ENCODE measurements at regions not wholly inside any gene's neighbourhood (a gene's known extent, or its start where the extent isn't known, plus 50 kb on each side); places are given as distances from the start of the nearest gene placed in this dataset.
"Not testable (repeated sequence)": the region's sequence is repeated elsewhere in the genome, so short reads cannot be mapped to it uniquely, and the experiment has no call there.

DNA sequence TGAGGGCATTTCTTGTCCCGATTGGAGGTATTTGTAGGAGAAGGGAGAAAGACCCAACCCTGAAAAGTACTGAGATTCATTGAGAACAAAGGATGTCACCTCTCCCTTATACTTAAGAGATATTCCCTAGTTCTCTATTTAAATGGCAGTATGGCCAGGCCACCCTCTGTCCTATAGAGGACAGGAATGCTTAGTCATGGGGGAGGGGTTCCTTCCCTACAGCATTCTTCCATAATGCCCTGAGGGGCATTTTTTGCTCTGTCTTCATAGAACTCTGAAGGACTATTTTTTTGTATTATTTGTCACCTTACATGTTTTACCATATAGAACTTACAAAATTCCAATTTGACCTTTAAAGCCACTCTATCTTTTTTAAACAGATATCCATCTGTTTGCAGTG is 176.3 kb downstream of the TMEM161B start:
- Histone ChIP-seq H3K4me1 (ENCODE audit: control insufficient read depth, insufficient read depth, low read length) (no peaks in the 10 kb centered on the region), H3K9me3 (ENCODE audit: control insufficient read depth, low read depth, low read length) (no peaks in the 10 kb centered on the region), H3K27ac (ENCODE audit: low read length) (no peak overlapping the region), H3K36me3 (ENCODE audit: control insufficient read depth, insufficient read depth, low read length) (no peaks in the 10 kb centered on the region), H3K27me3 (ENCODE audit: control insufficient read depth, insufficient read depth, low read length) (no peaks in the 10 kb centered on the region), H3K4me3 (ENCODE audit: low read length) (no peak overlapping the region)
- WGBS (ENCODE audit: insufficient coverage, low lambda C conversion rate) = no CpG with 5 or more reads among the region's 1 CpG
- DNase-seq = no peak

DNA sequence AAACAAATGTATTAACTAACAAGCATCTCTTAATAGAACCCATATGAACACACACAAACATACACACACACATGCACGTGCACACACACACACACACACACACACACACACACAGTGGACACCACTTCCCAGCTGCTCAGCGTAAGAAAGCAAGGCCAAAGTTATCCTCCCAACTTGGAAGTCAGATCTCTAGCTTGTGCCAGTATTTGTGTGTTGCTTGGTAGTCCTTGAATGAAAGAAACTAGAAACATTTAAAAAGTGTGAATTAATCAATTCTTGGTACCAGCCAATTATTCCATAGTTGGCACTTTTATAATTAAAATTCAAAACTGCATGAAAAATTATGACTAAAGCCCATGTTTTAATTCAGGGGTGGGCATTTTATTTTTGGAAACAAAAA is 178.1 kb downstream of the TMEM161B start:
- no CpG with 5 or more reads among the region's 2 CpGs for WGBS (ENCODE audit: insufficient coverage, low lambda C conversion rate)
- Histone ChIP-seq H3K9me3 (ENCODE audit: control insufficient read depth, low read depth, low read length) (no peaks in the 10 kb centered on the region), H3K36me3 (ENCODE audit: control insufficient read depth, insufficient read depth, low read length) (no peaks in the 10 kb centered on the region), H3K27ac (ENCODE audit: low read length) (no peak overlapping the region), H3K4me3 (ENCODE audit: low read length) (no peak overlapping the region), H3K27me3 (ENCODE audit: control insufficient read depth, insufficient read depth, low read length) (no peaks in the 10 kb centered on the region), H3K4me1 (ENCODE audit: control insufficient read depth, insufficient read depth, low read length) (no peaks in the 10 kb centered on the region)
- DNase-seq = no peak

DNA sequence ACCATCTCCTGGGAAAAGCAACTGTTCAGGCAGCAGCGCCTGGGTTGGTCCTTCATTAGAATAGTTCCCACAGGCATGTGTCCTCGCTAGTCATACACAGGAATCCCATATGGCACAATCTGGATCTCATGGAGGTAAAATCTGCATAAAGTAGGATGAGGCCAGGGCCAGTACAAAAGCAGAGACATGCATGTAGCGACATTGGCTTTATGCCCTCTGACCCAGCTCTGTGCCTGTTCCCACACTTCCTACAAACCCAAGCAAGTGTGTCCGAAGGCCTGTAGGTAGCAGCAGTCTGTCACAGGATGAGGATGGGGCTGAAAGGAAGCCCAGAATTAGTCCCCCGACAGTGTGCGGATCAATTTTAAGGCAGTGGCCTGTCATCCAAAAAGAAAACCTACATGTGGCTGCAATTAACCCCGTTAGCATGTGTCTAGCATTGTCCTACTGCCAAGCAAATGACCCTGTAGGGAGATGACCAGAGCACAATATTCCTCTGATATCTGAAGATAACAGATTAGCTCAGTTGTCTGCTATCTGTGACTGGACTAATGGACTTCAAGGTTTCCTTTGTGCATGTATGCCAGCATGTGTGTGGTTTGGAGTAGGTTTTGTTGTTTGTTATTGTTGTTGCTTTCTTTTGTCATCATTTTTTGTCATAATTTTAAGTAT is 178.8 kb downstream of the TMEM161B start:
- peak in 1 of 2 donors; percentile 1 for DNase-seq
- Histone ChIP-seq H3K9me3 (ENCODE audit: control insufficient read depth, low read depth, low read length) (no peaks in the 10 kb centered on the region), H3K4me3 (ENCODE audit: low read length) (no peak overlapping the region), H3K27me3 (ENCODE audit: control insufficient read depth, insufficient read depth, low read length) (no peaks in the 10 kb centered on the region), H3K27ac (ENCODE audit: low read length) (no peak overlapping the region), H3K4me1 (ENCODE audit: control insufficient read depth, insufficient read depth, low read length) (no peaks in the 10 kb centered on the region), H3K36me3 (ENCODE audit: control insufficient read depth, insufficient read depth, low read length) (no peaks in the 10 kb centered on the region)
- WGBS (ENCODE audit: insufficient coverage, low lambda C conversion rate) = no CpG with 5 or more reads among the region's 7 CpGs

DNA sequence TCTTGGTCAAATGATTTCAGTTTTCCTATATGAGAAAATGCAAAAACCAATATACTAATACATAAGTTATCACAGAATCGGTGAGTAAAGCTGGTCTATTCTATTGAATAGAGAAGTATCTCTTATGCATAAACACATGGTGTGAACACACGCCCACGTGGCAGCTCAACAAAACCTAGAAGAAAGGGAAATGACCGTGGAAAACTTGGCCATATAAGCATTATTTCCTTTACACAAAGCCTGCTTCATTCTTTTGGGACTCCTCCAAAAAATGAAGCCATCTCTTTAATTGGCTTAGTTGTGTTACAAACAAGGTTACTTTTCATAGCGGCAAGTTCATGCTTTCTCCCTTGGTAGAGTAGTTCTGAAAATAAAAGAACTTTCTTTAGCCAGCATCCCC is 183.2 kb downstream of the TMEM161B start:
- H3K4me1 ChIP-seq (ENCODE audit: control insufficient read depth, insufficient read depth, low read length) = no peaks in the 10 kb centered on the region
- no peak overlapping the region for H3K27ac ChIP-seq (ENCODE audit: low read length)
- H3K36me3 ChIP-seq (ENCODE audit: control insufficient read depth, insufficient read depth, low read length) = no peaks in the 10 kb centered on the region
- no peak overlapping the region for H3K4me3 ChIP-seq (ENCODE audit: low read length)
- no peak for DNase-seq
- no peaks in the 10 kb centered on the region for H3K27me3 ChIP-seq (ENCODE audit: control insufficient read depth, insufficient read depth, low read length)
- no peaks in the 10 kb centered on the region for H3K9me3 ChIP-seq (ENCODE audit: control insufficient read depth, low read depth, low read length)
- 100% methylated on average over 1 of the region's 5 CpGs for WGBS (ENCODE audit: insufficient coverage, low lambda C conversion rate)

DNA sequence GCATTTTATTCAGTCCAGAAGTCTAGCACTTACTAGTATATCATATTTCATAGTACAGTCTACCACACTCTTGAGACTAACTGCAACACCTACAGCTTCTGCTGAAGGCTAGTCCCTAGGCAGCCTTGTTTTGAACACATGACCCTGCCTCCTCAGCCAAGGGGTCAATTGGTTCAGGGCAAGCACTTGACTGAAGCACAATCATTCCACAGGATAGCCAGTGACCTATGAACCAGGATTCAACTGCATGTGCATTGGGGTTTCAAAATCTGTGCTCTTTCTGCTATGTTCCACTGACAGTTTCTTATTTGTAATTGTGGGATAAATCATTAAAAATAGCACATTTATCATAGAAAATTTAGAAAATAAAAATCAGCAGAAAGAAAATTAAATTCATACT is 186.8 kb downstream of the TMEM161B start:
- Histone ChIP-seq H3K36me3 (ENCODE audit: control insufficient read depth, insufficient read depth, low read length) (no peaks in the 10 kb centered on the region), H3K27ac (ENCODE audit: low read length) (no peak overlapping the region), H3K9me3 (ENCODE audit: control insufficient read depth, low read depth, low read length) (no peaks in the 10 kb centered on the region), H3K4me3 (ENCODE audit: low read length) (no peak overlapping the region), H3K27me3 (ENCODE audit: control insufficient read depth, insufficient read depth, low read length) (no peaks in the 10 kb centered on the region), H3K4me1 (ENCODE audit: control insufficient read depth, insufficient read depth, low read length) (no peaks in the 10 kb centered on the region)
- DNase-seq = no peak

DNA sequence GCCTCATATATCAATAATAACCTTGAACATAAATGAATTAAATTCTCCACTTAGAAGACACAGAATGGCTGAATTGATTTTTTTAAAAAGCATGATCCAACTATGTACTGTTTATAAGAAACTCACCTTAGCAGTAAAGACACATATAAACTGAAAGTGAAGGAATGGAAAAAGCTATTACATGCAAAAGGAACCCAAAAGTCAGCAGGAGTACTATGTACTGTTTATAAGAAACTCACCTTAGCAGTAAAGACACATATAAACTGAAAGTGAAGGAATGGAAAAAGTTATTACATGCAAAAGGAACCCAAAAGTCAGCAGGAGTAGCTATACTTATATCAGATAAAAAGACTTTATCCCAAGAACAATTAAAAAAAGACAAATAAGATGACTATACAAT is 204.8 kb downstream of the TMEM161B start:
- H3K4me3 ChIP-seq (ENCODE audit: low read length) = no peak overlapping the region
- H3K36me3 ChIP-seq (ENCODE audit: control insufficient read depth, insufficient read depth, low read length) = no peaks in the 10 kb centered on the region
- H3K4me1 ChIP-seq (ENCODE audit: control insufficient read depth, insufficient read depth, low read length) = no peaks in the 10 kb centered on the region
- no peaks in the 10 kb centered on the region for H3K9me3 ChIP-seq (ENCODE audit: control insufficient read depth, low read depth, low read length)
- no peak for DNase-seq
- H3K27ac ChIP-seq (ENCODE audit: low read length) = no peak overlapping the region
- H3K27me3 ChIP-seq (ENCODE audit: control insufficient read depth, insufficient read depth, low read length) = no peaks in the 10 kb centered on the region

DNA sequence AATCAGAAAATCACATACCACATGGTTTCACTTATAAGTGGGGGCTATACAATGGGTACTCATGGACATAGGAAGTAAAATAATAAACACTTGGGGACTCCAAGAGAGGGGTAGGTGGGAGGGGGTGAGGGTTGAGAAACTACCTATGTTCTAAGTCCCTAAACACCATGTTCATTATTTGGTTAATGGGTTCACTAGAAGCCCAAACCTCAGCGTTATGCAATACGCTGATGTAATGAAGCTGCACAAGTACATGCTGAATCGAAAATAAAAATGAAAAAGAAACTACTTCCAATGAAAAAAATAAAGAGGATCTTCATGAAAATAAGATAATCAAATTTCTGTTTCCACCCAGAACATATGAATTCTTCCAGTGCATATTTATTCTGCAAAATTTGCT is 208.5 kb downstream of the TMEM161B start:
- 93% methylated on average over 2 of the region's 3 CpGs for WGBS (ENCODE audit: insufficient coverage, low lambda C conversion rate)
- H3K27me3 ChIP-seq (ENCODE audit: control insufficient read depth, insufficient read depth, low read length) = no peaks in the 10 kb centered on the region
- no peak for DNase-seq
- H3K4me1 ChIP-seq (ENCODE audit: control insufficient read depth, insufficient read depth, low read length) = no peaks in the 10 kb centered on the region
- H3K36me3 ChIP-seq (ENCODE audit: control insufficient read depth, insufficient read depth, low read length) = no peaks in the 10 kb centered on the region
- H3K27ac ChIP-seq (ENCODE audit: low read length) = no peak overlapping the region
- no peak overlapping the region for H3K4me3 ChIP-seq (ENCODE audit: low read length)
- H3K9me3 ChIP-seq (ENCODE audit: control insufficient read depth, low read depth, low read length) = no peaks in the 10 kb centered on the region

DNA sequence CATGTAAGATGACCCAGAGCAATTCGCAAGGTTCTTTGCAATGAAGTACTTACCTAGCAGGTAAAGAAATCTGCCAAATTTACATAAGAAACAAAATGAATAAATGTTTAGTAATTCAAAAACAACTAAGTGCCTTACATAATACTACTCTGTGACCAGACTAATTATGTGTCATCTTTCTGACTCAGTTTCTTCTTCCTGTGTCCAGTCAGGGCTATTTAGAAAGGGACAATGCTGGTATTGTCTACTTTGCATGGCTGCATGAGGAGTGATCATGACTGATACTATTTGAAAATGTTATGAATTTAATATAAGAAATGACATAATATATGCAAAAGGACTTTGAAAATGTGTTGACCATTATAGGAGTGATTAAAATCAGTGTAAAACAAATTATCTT is 210.0 kb downstream of the TMEM161B start:
- Histone ChIP-seq H3K27ac (ENCODE audit: low read length) (no peak overlapping the region), H3K36me3 (ENCODE audit: control insufficient read depth, insufficient read depth, low read length) (no peaks in the 10 kb centered on the region), H3K9me3 (ENCODE audit: control insufficient read depth, low read depth, low read length) (no peaks in the 10 kb centered on the region), H3K4me3 (ENCODE audit: low read length) (no peak overlapping the region), H3K27me3 (ENCODE audit: control insufficient read depth, insufficient read depth, low read length) (no peaks in the 10 kb centered on the region), H3K4me1 (ENCODE audit: control insufficient read depth, insufficient read depth, low read length) (no peaks in the 10 kb centered on the region)
- no CpG with 5 or more reads among the region's 1 CpG for WGBS (ENCODE audit: insufficient coverage, low lambda C conversion rate)
- DNase-seq = no peak

DNA sequence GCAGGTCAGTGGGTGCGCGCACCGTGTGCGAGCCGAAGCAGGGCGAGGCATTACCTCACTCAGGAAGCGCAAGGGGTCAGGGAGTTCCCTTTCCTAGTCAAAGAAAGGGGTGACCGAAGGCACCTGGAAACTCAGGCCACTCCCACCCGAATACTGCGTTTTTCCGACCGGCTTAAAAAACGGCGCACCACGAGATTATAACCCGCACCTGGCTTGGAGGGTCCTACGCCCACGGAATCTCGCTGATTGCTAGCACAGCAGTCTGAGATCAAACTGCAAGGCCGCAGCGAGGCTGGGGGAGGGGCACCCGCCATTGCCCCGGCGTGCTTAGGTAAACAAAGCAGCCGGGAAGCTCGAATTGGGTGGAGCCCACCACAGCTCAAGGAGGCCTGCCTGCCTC is 216.2 kb downstream of the TMEM161B start:
- H3K36me3 ChIP-seq (ENCODE audit: control insufficient read depth, insufficient read depth, low read length); H3K4me1 ChIP-seq (ENCODE audit: control insufficient read depth, insufficient read depth, low read length); H3K27ac ChIP-seq (ENCODE audit: low read length); H3K9me3 ChIP-seq (ENCODE audit: control insufficient read depth, low read depth, low read length); DNase-seq; H3K27me3 ChIP-seq (ENCODE audit: control insufficient read depth, insufficient read depth, low read length); H3K4me3 ChIP-seq (ENCODE audit: low read length): not testable (repeated sequence)
- no CpG with 5 or more reads among the region's 26 CpGs for WGBS (ENCODE audit: insufficient coverage, low lambda C conversion rate)

DNA sequence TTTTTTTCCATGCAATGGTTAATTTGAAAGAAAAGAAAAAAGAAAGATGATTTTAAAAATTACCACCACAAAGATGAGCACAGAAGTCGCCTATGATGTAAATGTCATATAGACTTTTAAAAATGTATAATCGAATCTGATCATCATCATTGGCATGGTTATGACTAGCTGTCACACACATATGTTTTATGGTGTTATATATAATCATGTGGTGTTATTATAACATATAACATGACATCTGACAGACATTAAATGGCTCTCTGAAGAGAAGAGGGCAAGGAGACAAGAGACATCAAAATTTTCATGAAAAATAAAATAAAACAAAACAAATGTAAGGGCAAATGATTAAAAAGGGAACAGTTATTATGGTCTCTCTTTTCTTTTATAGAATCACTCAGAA is 217.5 kb downstream of the TMEM161B start:
- no peaks in the 10 kb centered on the region for H3K36me3 ChIP-seq (ENCODE audit: control insufficient read depth, insufficient read depth, low read length)
- 92% methylated on average over 2 of the region's 2 CpGs for WGBS (ENCODE audit: insufficient coverage, low lambda C conversion rate)
- no peaks in the 10 kb centered on the region for H3K27me3 ChIP-seq (ENCODE audit: control insufficient read depth, insufficient read depth, low read length)
- H3K4me1 ChIP-seq (ENCODE audit: control insufficient read depth, insufficient read depth, low read length) = no peaks in the 10 kb centered on the region
- no peak overlapping the region for H3K27ac ChIP-seq (ENCODE audit: low read length)
- no peaks in the 10 kb centered on the region for H3K9me3 ChIP-seq (ENCODE audit: control insufficient read depth, low read depth, low read length)
- DNase-seq = no peak
- no peak overlapping the region for H3K4me3 ChIP-seq (ENCODE audit: low read length)

DNA sequence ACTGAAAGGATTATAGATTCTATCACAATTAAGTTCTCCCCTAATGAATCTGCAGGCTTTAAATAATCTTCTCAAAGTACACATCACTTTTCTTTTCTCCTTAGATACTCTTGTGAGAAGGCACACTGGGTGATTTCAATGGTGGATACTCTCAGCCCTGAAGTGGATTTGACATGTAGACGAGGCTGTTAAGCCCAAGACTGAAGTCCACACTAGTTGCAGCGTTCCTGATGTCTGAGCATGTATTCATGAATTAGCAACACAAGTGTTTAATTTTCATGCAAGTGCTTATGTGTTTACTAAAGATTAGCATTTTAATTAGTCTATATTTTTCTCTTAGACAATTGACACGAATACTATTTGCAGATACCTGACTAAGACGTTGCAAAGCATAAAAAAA is 218.9 kb downstream of the TMEM161B start:
- Histone ChIP-seq H3K4me3 (ENCODE audit: low read length) (no peak overlapping the region), H3K27ac (ENCODE audit: low read length) (no peak overlapping the region), H3K4me1 (ENCODE audit: control insufficient read depth, insufficient read depth, low read length) (no peaks in the 10 kb centered on the region), H3K36me3 (ENCODE audit: control insufficient read depth, insufficient read depth, low read length) (no peaks in the 10 kb centered on the region), H3K27me3 (ENCODE audit: control insufficient read depth, insufficient read depth, low read length) (no peaks in the 10 kb centered on the region), H3K9me3 (ENCODE audit: control insufficient read depth, low read depth, low read length) (no peaks in the 10 kb centered on the region)
- 30% methylated on average over 2 of the region's 4 CpGs for WGBS (ENCODE audit: insufficient coverage, low lambda C conversion rate)
- no peak for DNase-seq
